GM08714 (cell line): ENCODE measurements at regions not wholly inside any gene's neighbourhood (a gene's known extent, or its start where the extent isn't known, plus 50 kb on each side); places are given as distances from the start of the nearest gene placed in this dataset.
"Not testable (repeated sequence)": the region's sequence is repeated elsewhere in the genome, so short reads cannot be mapped to it uniquely, and the experiment has no call there.

Source experiments
- H3K4me3 ChIP-seq: fragments of 200-500 bp; sonication (Bioruptor generic); 2 replicates; pipeline ENCODE4 v1.5.1; 2014; ENCODE audit warnings: mild to moderate bottlenecking, low read length, inconsistent platforms
- ZNF274 ChIP-seq: IDR thresholded peaks from 2 replicates; pipeline ENCODE4 v1.6.1; 2012; ENCODE audit warnings: mild to moderate bottlenecking, low read depth, low read length

- no peak for TF ChIP-seq ZNF274
Observed at GRCh38 chr9:13814647-13815400, 499.1 kb downstream of the NFIB start.

GRCh38 chr9:13811876-13812275 is 502.1 kb downstream of the NFIB start:
- no peak overlapping the region for H3K4me3 ChIP-seq
- no peak for TF ChIP-seq ZNF274

More at GRCh38 chr9:13814647-13815400, 499.1 kb downstream of the NFIB start:
- no peak overlapping the region for H3K4me3 ChIP-seq

DNA sequence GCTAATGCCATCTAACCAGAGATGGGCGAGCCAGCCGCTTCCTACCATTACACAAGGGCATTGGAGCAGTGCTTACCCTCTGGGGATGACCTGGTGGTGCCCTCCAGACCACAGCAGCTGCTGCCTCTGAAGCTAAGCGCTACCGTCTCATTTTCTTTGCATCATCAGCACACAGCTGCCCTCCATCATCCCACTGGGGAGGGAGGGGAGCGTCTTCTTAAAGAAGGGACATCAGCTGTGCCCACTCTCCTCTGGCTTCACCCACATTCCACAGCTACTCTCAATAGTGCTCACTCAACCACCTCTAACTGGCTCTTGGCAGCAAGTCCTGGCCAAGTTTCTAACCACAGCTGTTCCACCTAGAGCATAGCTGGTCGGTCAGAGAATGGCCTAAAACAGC is 503.4 kb downstream of the NFIB start:
- no peak overlapping the region for H3K4me3 ChIP-seq
- TF ChIP-seq ZNF274: no peak

DNA sequence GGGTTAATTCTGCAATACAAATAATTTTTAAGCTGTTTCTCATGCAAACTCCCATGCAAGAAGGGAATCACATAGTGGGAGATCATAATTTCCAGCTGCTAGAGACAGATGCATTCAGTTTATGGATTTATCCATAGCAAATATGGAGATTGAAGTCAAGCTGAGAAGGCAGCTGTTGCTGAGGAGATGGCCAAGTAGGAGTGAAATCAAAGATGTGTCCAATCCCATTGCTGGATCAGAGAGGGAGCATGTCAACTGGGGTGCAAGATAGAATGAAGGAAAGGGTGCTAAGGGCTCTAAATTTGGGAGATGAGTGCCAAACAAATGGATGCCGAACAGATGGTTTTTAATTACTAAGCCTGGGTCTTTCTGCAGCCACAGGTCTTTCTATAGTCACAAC is 504.5 kb downstream of the NFIB start:
- TF ChIP-seq ZNF274: no peak
- H3K4me3 ChIP-seq: no peak overlapping the region

- H3K4me3 ChIP-seq: no peak overlapping the region
- TF ChIP-seq ZNF274: no peak
Observed at GRCh38 chr9:13807118-13807517, 506.8 kb downstream of the NFIB start.

- no peak for TF ChIP-seq ZNF274
- H3K4me3 ChIP-seq: no peak overlapping the region
Observed at GRCh38 chr9:13806714-13807113, 507.2 kb downstream of the NFIB start.

DNA sequence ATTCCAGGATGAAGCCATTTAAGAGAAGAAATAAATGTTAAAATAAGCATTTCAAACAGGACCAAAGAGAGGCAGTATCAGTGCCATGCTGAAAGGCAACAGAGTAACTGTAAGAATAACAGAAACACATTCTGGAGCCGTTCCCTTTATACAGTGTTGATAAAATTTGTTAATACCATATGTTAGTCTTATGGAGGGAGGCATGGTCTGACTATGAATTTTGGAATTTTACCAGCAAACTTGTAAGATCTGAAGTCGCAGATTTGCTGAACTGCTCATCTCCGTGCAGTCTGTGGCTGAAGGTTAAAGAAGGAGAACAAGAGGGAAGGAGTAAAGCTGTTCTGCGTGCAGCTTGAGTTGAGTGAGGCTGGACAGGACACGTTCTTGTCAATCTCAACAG is 508.4 kb downstream of the NFIB start:
- no peak overlapping the region for H3K4me3 ChIP-seq
- TF ChIP-seq ZNF274: no peak

GRCh38 chr9:13804532-13804931 is 509.4 kb downstream of the NFIB start:
- H3K4me3 ChIP-seq: no peak overlapping the region
- TF ChIP-seq ZNF274: no peak

DNA sequence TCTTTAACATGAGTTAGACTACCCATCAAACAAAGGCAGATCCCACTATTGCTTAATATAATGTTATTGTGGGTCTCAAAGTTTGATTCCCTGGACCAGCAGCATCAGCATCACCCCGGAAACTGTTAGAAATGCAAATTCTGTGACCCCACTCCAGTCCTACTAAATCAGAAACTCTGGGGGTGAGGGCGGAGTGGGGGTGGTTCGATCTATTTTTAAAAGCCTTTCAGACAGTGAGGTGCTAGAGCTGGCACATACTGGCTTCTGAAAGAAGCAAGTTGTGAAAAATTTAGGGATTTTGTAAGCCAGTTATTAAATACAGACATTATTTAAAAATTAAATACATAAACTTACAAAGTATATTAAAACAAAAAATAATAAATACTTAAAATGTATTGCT is 513.2 kb downstream of the NFIB start:
- no peak for TF ChIP-seq ZNF274

DNA sequence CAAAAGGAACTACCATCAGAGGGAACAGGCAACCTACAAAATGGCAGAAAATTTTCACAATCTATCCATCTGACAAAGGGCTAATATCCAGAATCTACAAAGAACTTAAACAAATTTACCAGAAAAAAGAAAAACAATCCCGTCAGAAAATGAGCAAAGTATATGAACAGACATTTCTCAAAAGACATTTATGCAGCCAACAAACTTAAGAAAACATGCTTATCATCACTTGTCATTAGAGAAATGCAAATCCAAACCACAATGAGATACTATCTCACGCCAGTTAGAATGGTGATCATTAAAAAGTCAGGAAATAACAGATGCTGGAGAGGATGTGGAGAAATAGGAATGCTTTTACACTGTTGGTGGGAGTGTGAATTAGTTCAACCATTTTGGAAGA is 516.2 kb downstream of the NFIB start:
- not testable (repeated sequence) for H3K4me3 ChIP-seq

More for the DNA sequence above, 513.2 kb downstream of the NFIB start:
- H3K4me3 ChIP-seq: no peak overlapping the region

DNA sequence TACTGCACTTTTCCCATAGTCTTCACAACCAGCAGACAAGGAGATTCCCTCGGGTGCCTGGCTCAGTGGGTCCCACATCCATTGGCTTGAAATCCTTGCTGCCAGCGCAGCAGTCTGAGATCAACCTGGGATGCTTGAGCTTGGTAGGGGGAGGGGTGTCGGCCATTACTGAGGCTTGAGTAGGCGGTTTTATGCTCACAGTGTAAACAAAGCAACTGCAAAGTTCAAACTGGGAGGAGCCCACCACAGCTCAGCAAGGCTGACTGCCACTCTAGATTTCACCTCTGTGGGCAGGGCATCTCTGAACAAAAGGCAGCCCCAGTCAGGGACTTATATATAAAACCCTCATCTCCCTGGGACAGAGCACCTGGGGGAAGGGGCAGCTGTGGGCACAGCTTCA is 512.3 kb upstream of the MPDZ start:
- H3K4me3 ChIP-seq: no peak overlapping the region
- no peak for TF ChIP-seq ZNF274

DNA sequence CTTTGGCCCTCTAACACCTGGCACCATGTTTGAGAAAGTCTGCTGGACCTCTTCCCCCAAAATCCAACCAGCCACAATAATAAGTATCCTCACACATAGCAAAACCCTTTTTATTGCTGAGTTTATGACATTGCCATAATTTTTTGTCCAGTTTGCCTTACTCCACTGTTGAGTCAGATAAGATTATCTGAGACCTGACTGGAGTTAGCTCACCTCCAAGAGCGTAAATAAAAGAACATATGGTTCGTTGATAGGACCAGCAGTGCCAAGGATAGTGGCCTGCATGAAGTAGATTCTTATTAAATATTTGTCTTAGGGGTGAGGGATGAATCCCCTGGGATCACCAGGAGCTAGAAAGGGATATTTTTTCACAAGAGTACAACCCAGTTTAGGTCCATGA is 510.6 kb upstream of the MPDZ start:
- TF ChIP-seq ZNF274: no peak

DNA sequence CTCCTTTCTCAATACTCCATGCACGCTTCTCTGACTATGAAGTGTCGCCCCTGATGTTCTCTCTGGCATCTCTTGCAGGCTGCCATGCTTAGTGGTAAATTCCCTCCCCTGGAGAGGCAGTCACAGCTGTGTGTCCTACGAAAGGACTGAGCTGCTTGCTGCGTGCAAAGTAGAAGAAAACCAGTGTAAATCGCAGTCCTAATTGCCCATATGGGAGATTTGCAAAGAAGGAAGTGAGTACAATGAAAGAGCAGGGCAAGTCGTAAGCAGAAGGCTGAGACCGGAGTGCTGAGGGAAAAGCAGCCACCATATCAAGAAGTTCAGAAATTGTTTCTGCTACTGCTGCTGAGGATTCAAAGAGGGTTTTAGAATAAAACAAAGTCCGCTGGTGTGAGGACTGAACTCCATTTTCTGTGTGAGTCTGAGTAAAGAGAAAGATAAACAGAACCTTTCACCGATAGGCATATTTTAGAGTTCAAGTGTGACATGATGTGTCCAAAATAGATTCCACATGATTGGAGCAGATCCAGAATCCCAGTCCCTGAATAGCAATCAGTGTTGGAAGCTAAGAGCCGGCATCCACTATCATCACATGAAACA is 507.8 kb upstream of the MPDZ start:
- H3K4me3 ChIP-seq: no peak overlapping the region
- no peak for TF ChIP-seq ZNF274

More for the DNA sequence above, 510.6 kb upstream of the MPDZ start:
- H3K4me3 ChIP-seq: no peak overlapping the region

- no peak overlapping the region for H3K4me3 ChIP-seq
- no peak for TF ChIP-seq ZNF274
Observed at GRCh38 chr9:13786711-13787110, 507.2 kb upstream of the MPDZ start.

- TF ChIP-seq ZNF274: no peak
- no peak overlapping the region for H3K4me3 ChIP-seq
Observed at GRCh38 chr9:13786131-13786530, 506.6 kb upstream of the MPDZ start.

- no peak for TF ChIP-seq ZNF274
- H3K4me3 ChIP-seq: no peak overlapping the region
Observed at GRCh38 chr9:13779106-13779505, 499.6 kb upstream of the MPDZ start.
